Brain microvascular endothelial cell (primary cell): ENCODE measurements at regions not wholly inside any gene's neighbourhood (a gene's known extent, or its start where the extent isn't known, plus 50 kb on each side); places are given as distances from the start of the nearest gene placed in this dataset.

ENCODE experiments used
- DNase-seq: peaks from one replicate; pipeline ENCODE4 v3.0.0-alpha.2; 2020
- H3K27ac ChIP-seq: fragments of 250-450 bp; sonication (Bioruptor Pico); 2 replicates; pipeline ENCODE4 v1.5.1; 2020; ENCODE audit warnings: mild to moderate bottlenecking, moderate library complexity
- H3K27me3 ChIP-seq: fragments of 250-450 bp; sonication (Bioruptor Pico); replicated peaks from 2 replicates; pipeline ENCODE4 v1.5.1; 2020; ENCODE audit warnings: mild to moderate bottlenecking
- H3K36me3 ChIP-seq: fragments of 250-450 bp; sonication (Bioruptor Pico); replicated peaks from 2 replicates; pipeline ENCODE4 v1.5.1; 2020; ENCODE audit warnings: mild to moderate bottlenecking
- H3K4me3 ChIP-seq: 2 replicates; pipeline ENCODE4 v1.5.1; 2011; ENCODE audit warnings: low read depth, mild to moderate bottlenecking, control low read depth, low read length, moderate library complexity
- CTCF ChIP-seq: IDR thresholded peaks from 2 replicates; pipeline ENCODE4 v1.5.1; 2011; ENCODE audit warnings: low read depth, mild to moderate bottlenecking, moderate library complexity, low read length, control low read depth, inconsistent platforms; ENCODE audit errors: missing control alignments
- in situ Hi-C: cut with HindIII; loops from 2 replicates; pipeline ENCODE4 v1.10.0; 2017; ENCODE audit warnings: low sequenced_read_pairs, low pct_ligation_motif_present

GRCh38 chr4:41883988-41884734, 51.1 kb upstream of the TMEM33 start:
- Histone ChIP-seq H3K27me3 (peaks cover 62% of the 10 kb centered on the region), H3K4me3 (no peak overlapping the region), H3K27ac (no peak overlapping the region), H3K36me3 (no peaks in the 10 kb centered on the region)
- peak; percentile 38 for TF ChIP-seq CTCF
- DNase-seq = no peak
- in situ Hi-C loops = no loop called here

- in situ Hi-C loops = no loop called here
- TF ChIP-seq CTCF = peak; percentile 73
- peak; percentile 25 for DNase-seq
- Histone ChIP-seq H3K27ac (no peak overlapping the region), H3K36me3 (no peaks in the 10 kb centered on the region), H3K27me3 (peaks cover 76% of the 10 kb centered on the region), H3K4me3 (no peak overlapping the region)
Observed at GRCh38 chr4:41882625-41883347, 52.4 kb upstream of the TMEM33 start.

GRCh38 chr4:41881981-41882624, 53.1 kb upstream of the TMEM33 start:
- peaks cover 76% of the 10 kb centered on the region for H3K27me3 ChIP-seq
- no peak overlapping the region for H3K4me3 ChIP-seq
- DNase-seq = no peak
- no peaks in the 10 kb centered on the region for H3K36me3 ChIP-seq
- in situ Hi-C loops = no loop called here
- H3K27ac ChIP-seq = no peak overlapping the region
- TF ChIP-seq CTCF = no peak

GRCh38 chr4:41880840-41881831, 54.1 kb upstream of the TMEM33 start:
- peaks cover 80% of the 10 kb centered on the region for H3K27me3 ChIP-seq

More at GRCh38 chr4:41880840-41881831, 54.1 kb upstream of the TMEM33 start:
- no peaks in the 10 kb centered on the region for H3K36me3 ChIP-seq
- DNase-seq = no peak
- in situ Hi-C loops = no loop called here
- H3K27ac ChIP-seq = no peak overlapping the region
- no peak overlapping the region for H3K4me3 ChIP-seq
- TF ChIP-seq CTCF = no peak
